GM21528 (cell line): ENCODE measurements at regions not wholly inside any gene's neighbourhood (a gene's known extent, or its start where the extent isn't known, plus 50 kb on each side); places are given as distances from the start of the nearest gene placed in this dataset.

Experiments used
- ATAC-seq: cut with Tn5 transposase; IDR thresholded peaks from one replicate; pipeline ENCODE4 v1.9.1; 2021; ENCODE audit warnings: mild to moderate bottlenecking, moderate library complexity; ENCODE audit not compliant: unreplicated experiment, low FRiP score

GRCh38 chr11:127138613-127139012 lies 138.0 kb upstream of the KIRREL3 start:
- ATAC-seq: no peak

GRCh38 chr11:127137771-127138280 lies 137.3 kb upstream of the KIRREL3 start:
- ATAC-seq: no peak

- no peak for ATAC-seq
These were observed 135.9 kb upstream of the KIRREL3 start for GRCh38 chr11:127136438-127136837.

GRCh38 chr11:127135256-127135655 lies 134.7 kb upstream of the KIRREL3 start:
- no peak for ATAC-seq

DNA sequence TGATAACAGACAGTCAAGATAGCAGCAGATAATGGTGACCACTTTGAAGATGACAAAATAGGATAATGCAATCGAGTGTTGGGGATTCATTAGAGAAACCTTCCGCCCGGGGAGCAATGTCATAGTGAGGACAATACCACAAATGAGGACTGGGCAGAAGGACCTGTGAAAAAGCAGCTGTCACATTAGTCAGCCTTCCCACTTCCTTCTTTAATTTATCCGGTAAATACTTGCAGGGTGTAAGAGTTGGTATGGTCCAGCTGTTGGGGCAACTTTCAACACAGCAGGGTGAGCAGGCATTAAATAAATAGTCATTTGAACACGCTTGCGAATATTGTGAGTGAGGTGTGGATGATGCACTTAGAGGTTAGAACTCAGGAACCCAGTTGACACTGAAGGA lies 132.5 kb upstream of the KIRREL3 start:
- ATAC-seq: no peak

- ATAC-seq: peak; percentile 60
These were observed 129.8 kb upstream of the KIRREL3 start for GRCh38 chr11:127130321-127130720.

DNA sequence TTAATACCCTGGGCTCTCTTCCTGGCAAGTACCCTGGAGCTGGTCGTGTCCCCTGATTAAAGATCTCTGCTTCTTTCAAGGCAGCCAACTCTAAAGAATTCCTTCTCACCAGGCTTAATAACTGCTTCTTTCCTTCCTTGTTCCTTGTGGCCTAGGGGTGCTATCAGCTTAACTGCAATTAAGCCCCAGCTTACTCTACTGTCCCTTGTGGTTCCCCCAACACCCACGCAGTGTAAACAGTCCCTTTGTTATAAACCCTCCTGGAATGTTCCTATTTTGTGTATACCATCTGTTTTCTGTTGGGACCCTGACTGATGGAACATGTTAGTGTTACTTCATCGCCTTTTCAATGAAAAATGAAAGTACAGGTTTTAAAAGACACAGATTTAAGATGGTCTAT lies 126.4 kb upstream of the KIRREL3 start:
- no peak for ATAC-seq

- no peak for ATAC-seq
These were observed 118.8 kb upstream of the KIRREL3 start for GRCh38 chr11:127119356-127119755.

- ATAC-seq: no peak
These were observed 118.2 kb upstream of the KIRREL3 start for GRCh38 chr11:127118811-127119210.

DNA sequence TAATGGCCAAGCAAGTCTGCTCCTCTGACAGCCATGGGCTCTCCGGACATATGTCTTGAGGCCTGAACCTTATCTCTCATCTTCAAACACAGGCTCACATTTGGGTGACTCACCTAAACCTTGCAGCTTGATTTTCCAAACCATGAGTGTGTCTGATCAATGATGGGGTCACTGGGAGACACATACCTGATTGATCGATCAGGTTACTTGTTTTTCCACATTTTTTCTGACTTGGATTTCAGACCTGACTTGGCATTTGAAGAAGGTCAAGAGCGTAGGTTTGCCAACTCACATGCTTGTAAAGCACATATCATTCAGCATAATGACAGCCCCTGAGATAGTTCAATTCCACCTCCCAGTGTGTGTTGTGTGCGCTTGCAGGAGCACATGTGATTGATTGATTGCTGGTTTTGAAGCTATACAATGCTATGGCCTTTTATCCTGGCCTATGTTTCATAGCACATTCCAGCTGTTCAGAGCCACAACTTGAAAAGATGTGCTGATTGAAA lies 116.7 kb upstream of the KIRREL3 start:
- ATAC-seq: no peak

DNA sequence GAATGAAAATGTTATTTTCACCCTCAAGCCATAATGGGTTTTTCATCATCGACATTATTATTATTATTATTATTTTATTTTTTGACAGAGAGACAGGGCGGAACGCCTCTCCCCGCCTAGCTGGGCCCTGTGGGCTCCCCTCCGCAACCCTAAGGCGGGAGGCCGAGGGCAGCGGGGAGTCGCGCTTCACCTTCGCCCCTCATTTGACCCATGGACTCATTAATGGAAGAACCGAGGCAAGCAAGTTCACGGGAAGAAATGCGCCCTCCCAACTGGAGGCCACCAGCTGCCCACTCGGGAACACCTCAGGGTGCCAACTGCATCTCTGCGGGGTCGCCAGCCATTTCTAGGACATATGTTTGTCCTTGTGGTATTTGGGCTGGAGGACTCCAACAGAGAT lies 115.3 kb upstream of the KIRREL3 start:
- ATAC-seq: no peak

- no peak for ATAC-seq
These were observed 113.5 kb upstream of the KIRREL3 start for GRCh38 chr11:127114035-127114434.

DNA sequence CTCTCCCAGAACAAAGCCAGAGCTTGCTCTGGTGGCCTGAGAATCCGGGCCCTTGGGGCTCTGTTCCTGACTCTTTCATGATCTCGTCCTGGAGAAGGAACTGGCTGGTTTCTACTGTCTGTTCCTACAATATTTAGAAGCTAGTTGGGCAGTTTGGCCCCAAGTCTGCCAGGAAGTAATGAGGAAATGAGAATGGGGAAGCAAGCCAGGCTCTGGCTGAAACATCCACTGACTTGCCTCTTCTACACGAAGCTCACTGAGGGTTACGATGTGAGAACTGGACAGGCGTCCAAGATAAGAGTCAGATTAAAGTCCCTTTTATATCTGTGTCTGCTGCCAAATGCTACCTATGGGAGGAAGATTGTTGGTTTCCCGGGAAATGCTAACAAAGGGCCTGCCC lies 110.0 kb upstream of the KIRREL3 start:
- ATAC-seq: no peak

GRCh38 chr11:127109796-127110480 lies 109.4 kb upstream of the KIRREL3 start:
- no peak for ATAC-seq

- ATAC-seq: no peak
These were observed 108.3 kb upstream of the KIRREL3 start for GRCh38 chr11:127108838-127109237.

DNA sequence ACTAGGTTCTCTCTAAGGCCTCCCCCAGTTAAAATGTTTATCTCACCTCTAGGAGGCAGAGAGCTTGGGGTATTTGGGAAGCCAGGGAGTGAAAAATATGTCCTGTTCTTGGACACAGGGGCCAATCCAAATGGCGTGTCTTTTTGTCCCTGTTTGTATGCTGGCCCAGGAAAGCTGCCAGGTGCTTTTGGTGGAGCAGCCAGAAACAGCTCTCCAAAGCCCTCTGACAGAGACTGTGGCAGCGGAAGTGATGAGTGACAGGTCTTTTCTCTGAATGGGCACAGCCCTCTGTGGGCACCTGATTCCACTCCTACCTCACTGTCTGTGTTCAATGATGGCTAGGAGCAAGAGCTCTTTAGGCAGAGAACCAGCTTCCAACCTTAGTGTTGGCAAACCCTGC lies 106.4 kb upstream of the KIRREL3 start:
- no peak for ATAC-seq

- ATAC-seq: no peak
These were observed 105.3 kb upstream of the KIRREL3 start for GRCh38 chr11:127105593-127106541.

- no peak for ATAC-seq
These were observed 103.2 kb upstream of the KIRREL3 start for GRCh38 chr11:127103586-127104388.

DNA sequence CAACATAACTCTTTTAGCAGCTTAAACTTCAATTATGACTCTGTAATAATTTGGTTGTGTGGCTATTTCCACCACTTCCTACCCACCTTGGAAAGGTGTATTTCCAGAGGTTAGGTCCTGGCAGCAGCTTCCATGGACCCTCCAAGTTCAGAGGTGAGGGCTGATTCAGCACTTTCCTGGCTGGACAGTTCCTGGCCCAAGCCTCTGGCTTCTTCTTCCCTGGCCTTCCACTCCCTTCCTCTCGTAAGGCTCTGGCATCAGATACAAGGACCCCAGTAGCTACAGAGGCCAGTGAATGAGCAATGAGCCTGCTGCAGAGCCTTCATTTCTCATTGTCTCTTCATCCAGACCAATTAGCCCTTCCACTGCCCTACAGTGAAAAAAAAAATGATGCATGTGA lies 98.1 kb upstream of the KIRREL3 start:
- no peak for ATAC-seq

- no peak for ATAC-seq
These were observed 80.2 kb upstream of the KIRREL3 start for GRCh38 chr11:127080735-127081134.

GRCh38 chr11:127075758-127076157 lies 75.2 kb upstream of the KIRREL3 start:
- no peak for ATAC-seq
